HCT116 (cell line): ENCODE measurements at regions not wholly inside any gene's neighbourhood (a gene's known extent, or its start where the extent isn't known, plus 50 kb on each side); places are given as distances from the start of the nearest gene placed in this dataset.

Experiments used
- ATAC-seq: fragments of 200-7000 bp; cut with Tn5 transposase; 2 replicates; pipeline ENCODE4 v1.9.1; 2020; ENCODE audit warnings: mild to moderate bottlenecking, moderate library complexity
- BruUV-seq: library from RNA; stranded (reverse); fragments of 400-500 nt; replicated peaks from 2 replicates; lab custom pipeline; 2021; lab: Mats Ljungman, UMichigan
- CTCF ChIA-PET: fragments of 300-600 bp; sonication (Branson Sonifier 250); formaldehyde crosslinking; loops from one replicate; lab custom pipeline; 2021; ENCODE audit warnings: antibody characterized with exemption; lab: Charles Lee
- POLR2A ChIA-PET: fragments of 300-600, 350-600 bp; sonication (Branson Sonifier 250); formaldehyde crosslinking; loops from one replicate; lab custom pipeline; 2021; ENCODE audit warnings: antibody characterized with exemption; lab: Charles Lee
- RAD21 ChIA-PET, 2 experiments: fragments of 300-600 bp; sonication (Branson Sonifier 250); formaldehyde crosslinking; loops; one replicate each; lab custom pipeline; 2023; ENCODE audit warnings: low total read pairs in 2 of 2; ENCODE audit not compliant: uncharacterized antibody in 2 of 2, unreplicated experiment in 2 of 2, low non-redundant PET in 1 of 2; lab: Charles Lee
- DNase-seq: peaks from one replicate; pipeline ENCODE4 v3.0.0-alpha.2; 2010; ENCODE audit warnings: low read depth, low spot score
- H2AFZ ChIP-seq: fragments of 200-600 bp; shearing (Covaris generic), sonication (generic); 2 replicates; pipeline ENCODE4 v1.6.1; 2017; ENCODE audit warnings: low read depth, mixed run types, mixed read lengths, antibody characterized with exemption, low read length; ENCODE audit not compliant: poor library complexity, severe bottlenecking
- H3K27ac ChIP-seq: 2 replicates; pipeline ENCODE4 v1.5.1; 2012; ENCODE audit warnings: low read depth, low read length
- H3K27me3 ChIP-seq: fragments of 200-600 bp; sonication (generic); 2 replicates; pipeline ENCODE4 v1.6.1; 2016; ENCODE audit warnings: mixed run types, low read length, mixed read lengths; ENCODE audit not compliant: insufficient read depth
- H3K36me3 ChIP-seq, 2 experiments: fragments of 200-500 bp in 1 of 2; fragments of 200-600 bp in 1 of 2; sonication (Bioruptor generic) in 1 of 2; sonication (generic) in 1 of 2; 2 replicates each; pipeline versions ENCODE4 v1.5.1 to v1.6.1; 2014 to 2016; ENCODE audit warnings: low read length in 2 of 2, inconsistent platforms in 1 of 2, mixed read lengths in 1 of 2, mixed run types in 1 of 2; ENCODE audit not compliant: insufficient read depth in 2 of 2, control insufficient read depth in 1 of 2
- H3K4me1 ChIP-seq, 2 experiments: fragments of 200-600 bp in 1 of 2; sonication (generic) in 1 of 2; 2 replicates each; pipeline versions ENCODE4 v1.5.1 to v1.6.1; 2012 to 2017; ENCODE audit warnings: low read length in 2 of 2, inconsistent platforms in 1 of 2, mild to moderate bottlenecking in 1 of 2, mixed read lengths in 1 of 2, mixed run types in 1 of 2, moderate library complexity in 1 of 2; ENCODE audit not compliant: insufficient read depth in 2 of 2, control insufficient read depth in 1 of 2
- H3K4me2 ChIP-seq: fragments of 200-600 bp; sonication (generic); 2 replicates; pipeline ENCODE4 v1.6.1; 2017; ENCODE audit warnings: mixed run types, low read length, mixed read lengths
- H3K4me3 ChIP-seq, 2 experiments: fragments of 200-600 bp in 1 of 2; sonication (generic) in 1 of 2; replicated peaks in 1 of 2; 2 replicates each; pipeline ENCODE4 v1.5.1; 2011 to 2016; ENCODE audit warnings: low read length in 2 of 2, control low read depth in 1 of 2, low read depth in 1 of 2, mild to moderate bottlenecking in 1 of 2, mixed read lengths in 1 of 2, mixed run types in 1 of 2
- H3K79me2 ChIP-seq: fragments of 200-600 bp; sonication (generic); 2 replicates; pipeline ENCODE4 v1.6.1; 2017; ENCODE audit warnings: mild to moderate bottlenecking, mixed run types, low read length, moderate library complexity, mixed read lengths; ENCODE audit not compliant: insufficient read depth
- H3K9ac ChIP-seq: fragments of 200-600 bp; sonication (generic); 2 replicates; pipeline ENCODE4 v1.6.1; 2016; ENCODE audit warnings: low read length, mixed read lengths
- H3K9me2 ChIP-seq: fragments of 200-600 bp; sonication (generic), shearing (Covaris generic); 2 replicates; pipeline ENCODE4 v1.6.1; 2017; ENCODE audit warnings: mixed run types, mild to moderate bottlenecking, moderate library complexity; ENCODE audit not compliant: insufficient read depth
- H3K9me3 ChIP-seq, 2 experiments: fragments of 200-500 bp in 1 of 2; fragments of 200-600 bp in 1 of 2; sonication (Bioruptor generic) in 1 of 2; sonication (generic) in 1 of 2; 2 replicates each; pipeline ENCODE4 v1.6.1; 2014 to 2017; ENCODE audit warnings: low read length in 2 of 2, mixed read lengths in 2 of 2, inconsistent platforms in 1 of 2, low read depth in 1 of 2, mild to moderate bottlenecking in 1 of 2, mixed run types in 1 of 2, moderate library complexity in 1 of 2; ENCODE audit not compliant: control insufficient read depth in 1 of 2, insufficient read depth in 1 of 2
- H4K20me1 ChIP-seq: fragments of 200-600 bp; sonication (generic), shearing (Covaris generic); 2 replicates; pipeline ENCODE4 v1.6.1; 2017; ENCODE audit warnings: mixed run types, mild to moderate bottlenecking, moderate library complexity; ENCODE audit not compliant: insufficient read depth
- ATF3 ChIP-seq: IDR thresholded peaks from 2 replicates; pipeline ENCODE4 v1.6.1; 2012
- CBX3 ChIP-seq: IDR thresholded peaks from 2 replicates; pipeline ENCODE4 v1.6.1; 2012; ENCODE audit warnings: low read depth
- CTCF ChIP-seq, 3 experiments: fragments of 200-600 bp in 1 of 3; sonication (generic) in 1 of 3; IDR thresholded peaks in 2 of 3; conservative IDR thresholded peaks in 1 of 3; 2 replicates each; pipeline ENCODE4 v1.5.1; 2012 to 2017; ENCODE audit warnings: low read depth in 2 of 3, low read length in 2 of 3, antibody characterized with exemption in 1 of 3, borderline replicate concordance in 1 of 3, control low read depth in 1 of 3, mild to moderate bottlenecking in 1 of 3, mixed read lengths in 1 of 3, mixed run types in 1 of 3, moderate library complexity in 1 of 3; ENCODE audit not compliant: insufficient read depth in 1 of 3
- EGR1 ChIP-seq: IDR thresholded peaks from 2 replicates; pipeline ENCODE4 v1.6.1; 2012; ENCODE audit warnings: low read depth
- ELF1 ChIP-seq: IDR thresholded peaks from 2 replicates; pipeline ENCODE4 v1.6.1; 2012; ENCODE audit warnings: low read depth, borderline replicate concordance
- EZH2 ChIP-seq: fragments of 200-600 bp; sonication (generic); IDR thresholded peaks from 2 replicates; pipeline ENCODE4 v1.6.1; 2017; ENCODE audit warnings: antibody characterized with exemption, mixed run types
- EZH2phosphoT487 ChIP-seq: fragments of 200-600 bp; IDR thresholded peaks from 2 replicates; pipeline ENCODE4 v1.6.1; 2018; ENCODE audit warnings: antibody characterized with exemption, borderline replicate concordance
- FOSL1 ChIP-seq: IDR thresholded peaks from 2 replicates; pipeline ENCODE4 v1.6.1; 2012; ENCODE audit warnings: low read depth
- MAX ChIP-seq: IDR thresholded peaks from 2 replicates; pipeline ENCODE4 v1.6.1; 2012
- REST ChIP-seq: IDR thresholded peaks from 2 replicates; pipeline ENCODE4 v1.6.1; 2012; ENCODE audit warnings: low read depth
- SIN3A ChIP-seq: IDR thresholded peaks from 2 replicates; pipeline ENCODE4 v1.6.1; 2012; ENCODE audit warnings: low read depth
- SP1 ChIP-seq: IDR thresholded peaks from 2 replicates; pipeline ENCODE4 v1.6.1; 2012; ENCODE audit warnings: low read depth
- SRF ChIP-seq: IDR thresholded peaks from 2 replicates; pipeline ENCODE4 v1.6.1; 2012; ENCODE audit warnings: low read depth
- TCF7L2 ChIP-seq: IDR thresholded peaks from 2 replicates; pipeline ENCODE4 v1.7.0; 2011; ENCODE audit warnings: borderline replicate concordance, inconsistent platforms; ENCODE audit not compliant: insufficient read depth, insufficient read length; ENCODE audit errors: extremely low read depth
- YY1 ChIP-seq: IDR thresholded peaks from 2 replicates; pipeline ENCODE4 v1.6.1; 2011; ENCODE audit warnings: low read length, low read depth, moderate library complexity, mild to moderate bottlenecking; ENCODE audit not compliant: insufficient replicate concordance; ENCODE audit errors: extremely low read depth
- ZNF274 ChIP-seq: fragments of 200-500 bp; sonication (Bioruptor generic); IDR thresholded peaks from 2 replicates; pipeline ENCODE4 v1.6.1; 2014; ENCODE audit warnings: mild to moderate bottlenecking, low read depth, low read length, inconsistent platforms
- intact Hi-C: fragments of 100-400 bp; cut with micrococcal nuclease; formaldehyde crosslinking; loops from 2 replicates; pipeline ENCODE4 v1.10.0; 2022

- TF ChIP-seq CTCF (IDR thresholded peaks at IDR 0.05 in 2 of 3, conservative IDR thresholded peaks at IDR 0.05 in 1 of 3; ENCODE audit: borderline replicate concordance in 1 of 3, insufficient read depth in 1 of 3, low read depth in 2 of 3, low read length in 2 of 3) (no peak), SIN3A (no peak), FOSL1 (no peak), SRF (no peak), ELF1 (no peak)
Measured at GRCh38 chr20:60237981-60238380, 279.8 kb downstream of the CDH26 start (continued).

GRCh38 chr20:60238992-60239660, 280.9 kb downstream of the CDH26 start:
- Histone ChIP-seq H2AFZ (no peak overlapping the region), H3K36me3 (no peaks in the 10 kb centered on the region), H3K9me3 (no peaks in the 10 kb centered on the region), H3K9me2 (no peaks in the 10 kb centered on the region), H4K20me1 (no peaks in the 10 kb centered on the region), H3K4me3 (no peak overlapping the region), H3K4me2 (no peak overlapping the region), H3K4me1 (no peaks in the 10 kb centered on the region), H3K79me2 (no peaks in the 10 kb centered on the region), H3K27ac (no peak overlapping the region), H3K27me3 (0 out of 2 replicates have a peak, but pooled peaks cover 4% of the 10 kb centered on the region), H3K9ac (no peak overlapping the region)
- RAD21 ChIA-PET: no interaction called here
- DNase-seq (no peak), ATAC-seq (no peak)
- BruUV-seq: no TSS peak
- CTCF ChIA-PET: no interaction called here
- intact Hi-C loops: no loop called here
- POLR2A ChIA-PET: no interaction called here
- TF ChIP-seq EZH2: no peak
- TF ChIP-seq TCF7L2: no peak
- TF ChIP-seq SP1: no peak
- no peak for TF ChIP-seq YY1
- no peak for TF ChIP-seq ATF3
- no peak for TF ChIP-seq MAX
- TF ChIP-seq CBX3: no peak
- TF ChIP-seq CTCF (IDR thresholded peaks at IDR 0.05 in 2 of 3, conservative IDR thresholded peaks at IDR 0.05 in 1 of 3; ENCODE audit: borderline replicate concordance in 1 of 3, insufficient read depth in 1 of 3, low read depth in 2 of 3, low read length in 2 of 3): no peak
- no peak for TF ChIP-seq ZNF274
- no peak for TF ChIP-seq SRF
- TF ChIP-seq REST: no peak
- TF ChIP-seq EGR1: no peak
- TF ChIP-seq EZH2phosphoT487: no peak
- no peak for TF ChIP-seq FOSL1
